ENCODE measurements at regions not wholly inside any gene's neighbourhood (a gene's known extent, or its start where the extent isn't known, plus 50 kb on each side); places are given as distances from the start of the nearest gene placed in this dataset.

- TF ChIP-seq, protein P1, sequence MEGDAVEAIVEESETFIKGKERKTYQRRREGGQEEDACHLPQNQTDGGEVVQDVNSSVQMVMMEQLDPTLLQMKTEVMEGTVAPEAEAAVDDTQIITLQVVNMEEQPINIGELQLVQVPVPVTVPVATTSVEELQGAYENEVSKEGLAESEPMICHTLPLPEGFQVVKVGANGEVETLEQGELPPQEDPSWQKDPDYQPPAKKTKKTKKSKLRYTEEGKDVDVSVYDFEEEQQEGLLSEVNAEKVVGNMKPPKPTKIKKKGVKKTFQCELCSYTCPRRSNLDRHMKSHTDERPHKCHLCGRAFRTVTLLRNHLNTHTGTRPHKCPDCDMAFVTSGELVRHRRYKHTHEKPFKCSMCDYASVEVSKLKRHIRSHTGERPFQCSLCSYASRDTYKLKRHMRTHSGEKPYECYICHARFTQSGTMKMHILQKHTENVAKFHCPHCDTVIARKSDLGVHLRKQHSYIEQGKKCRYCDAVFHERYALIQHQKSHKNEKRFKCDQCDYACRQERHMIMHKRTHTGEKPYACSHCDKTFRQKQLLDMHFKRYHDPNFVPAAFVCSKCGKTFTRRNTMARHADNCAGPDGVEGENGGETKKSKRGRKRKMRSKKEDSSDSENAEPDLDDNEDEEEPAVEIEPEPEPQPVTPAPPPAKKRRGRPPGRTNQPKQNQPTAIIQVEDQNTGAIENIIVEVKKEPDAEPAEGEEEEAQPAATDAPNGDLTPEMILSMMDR (IDR thresholded peaks at IDR 0.05): no peak
- TF ChIP-seq POLR2AphosphoS5 (IDR thresholded peaks at IDR 0.05; ENCODE audit: insufficient read depth in 1 of 2, low read depth in 1 of 2): no peak
Measured at GRCh38 chr3:117624424-117624823, 914.8 kb downstream of the TUSC7 start.
